Trophoblast cell (in vitro differentiated cells and primary cell): ENCODE measurements at regions not wholly inside any gene's neighbourhood (a gene's known extent, or its start where the extent isn't known, plus 50 kb on each side); places are given as distances from the start of the nearest gene placed in this dataset.

Experiments used
- DNase-seq, 2 donors: peaks; one replicate each; pipeline ENCODE4 v3.0.0-alpha.2; 2016
- H2AFZ ChIP-seq: 2 replicates; pipeline ENCODE4 v1.6.1; 2013; ENCODE audit warnings: low read length, moderate library complexity, mild to moderate bottlenecking; ENCODE audit not compliant: insufficient read depth, poor library complexity
- H2AK5ac ChIP-seq: 2 replicates; pipeline ENCODE4 v1.6.1; 2013; ENCODE audit warnings: mild to moderate bottlenecking, low read length
- H2BK120ac ChIP-seq: 2 replicates; pipeline ENCODE4 v1.6.1; 2013; ENCODE audit warnings: low read length, mild to moderate bottlenecking, moderate library complexity; ENCODE audit not compliant: insufficient read depth, poor library complexity
- H2BK12ac ChIP-seq: 2 replicates; pipeline ENCODE4 v1.6.1; 2013; ENCODE audit warnings: mild to moderate bottlenecking, low read length, moderate library complexity
- H2BK5ac ChIP-seq: 2 replicates; pipeline ENCODE4 v1.6.1; 2013; ENCODE audit warnings: low read length, low read depth, moderate library complexity, mild to moderate bottlenecking; ENCODE audit not compliant: poor library complexity
- H3K14ac ChIP-seq: 2 replicates; pipeline ENCODE4 v1.6.1; 2013; ENCODE audit warnings: mild to moderate bottlenecking, low read length
- H3K18ac ChIP-seq: 2 replicates; pipeline ENCODE4 v1.6.1; 2013; ENCODE audit warnings: mild to moderate bottlenecking, low read length
- H3K23ac ChIP-seq: 2 replicates; pipeline ENCODE4 v1.6.1; 2013; ENCODE audit warnings: low read length
- H3K27ac ChIP-seq: 2 replicates; pipeline ENCODE4 v1.5.1; 2013; ENCODE audit warnings: low read depth, mild to moderate bottlenecking, inconsistent platforms, low read length, moderate library complexity
- H3K27me3 ChIP-seq: 2 replicates; pipeline ENCODE4 v1.6.1; 2013; ENCODE audit warnings: inconsistent platforms, mild to moderate bottlenecking, low read length, moderate library complexity; ENCODE audit not compliant: insufficient read depth
- H3K36me3 ChIP-seq, 2 experiments: 1 replicate in 1 of 2; 2 replicates in 1 of 2; pipeline ENCODE4 v1.6.1; 2013; ENCODE audit warnings: low read length in 2 of 2, mild to moderate bottlenecking in 2 of 2, moderate library complexity in 1 of 2; ENCODE audit not compliant: insufficient read depth in 2 of 2, control insufficient read depth in 1 of 2
- H3K4ac ChIP-seq: 2 replicates; pipeline ENCODE4 v1.6.1; 2013; ENCODE audit warnings: low read depth, mild to moderate bottlenecking, low read length, moderate library complexity
- H3K4me1 ChIP-seq, 2 experiments: 1 replicate in 1 of 2; 2 replicates in 1 of 2; pipeline ENCODE4 v1.6.1; 2013; ENCODE audit warnings: low read length in 2 of 2, mild to moderate bottlenecking in 2 of 2, moderate library complexity in 1 of 2; ENCODE audit not compliant: insufficient read depth in 2 of 2, control insufficient read depth in 1 of 2
- H3K4me2 ChIP-seq: 2 replicates; pipeline ENCODE4 v1.6.1; 2013; ENCODE audit warnings: inconsistent platforms, mild to moderate bottlenecking, low read length, moderate library complexity
- H3K4me3 ChIP-seq: 2 replicates; pipeline ENCODE4 v1.5.1; 2013; ENCODE audit warnings: mild to moderate bottlenecking, low read depth, low read length, inconsistent platforms
- H3K79me1 ChIP-seq: one replicate; pipeline ENCODE4 v1.6.1; 2013; ENCODE audit warnings: low read length
- H3K79me2 ChIP-seq: 2 replicates; pipeline ENCODE4 v1.6.1; 2013; ENCODE audit warnings: low read length, mild to moderate bottlenecking; ENCODE audit not compliant: control insufficient read depth, insufficient read depth, poor library complexity
- H3K9ac ChIP-seq: 2 replicates; pipeline ENCODE4 v1.6.1; 2013; ENCODE audit warnings: mild to moderate bottlenecking, low read length
- H3K9me3 ChIP-seq: 2 replicates; pipeline ENCODE4 v1.6.1; 2013; ENCODE audit warnings: low read depth, mild to moderate bottlenecking, control low read depth, inconsistent platforms, low read length; ENCODE audit not compliant: insufficient read depth
- H4K12ac ChIP-seq: 2 replicates; pipeline ENCODE4 v1.6.1; 2013; ENCODE audit warnings: low read depth, mild to moderate bottlenecking, low read length, moderate library complexity
- H4K8ac ChIP-seq: 2 replicates; pipeline ENCODE4 v1.6.1; 2013; ENCODE audit warnings: low read depth, mild to moderate bottlenecking, low read length, moderate library complexity
- H4K91ac ChIP-seq: one replicate; pipeline ENCODE4 v1.6.1; 2013; ENCODE audit warnings: low read depth, mild to moderate bottlenecking, low read length, moderate library complexity
- WGBS: extraction: QIAGEN DNeasy Blood & Tissue Kit; methylation state at CpG from one replicate; pipeline ENCODE4 v1.1.7; 2013; ENCODE audit warnings: missing lambda C conversion rate; ENCODE audit not compliant: insufficient read length, insufficient coverage; ENCODE audit errors: extremely low coverage; 5-methylcytosine and 5-hydroxymethylcytosine counted together

- Histone ChIP-seq H2BK120ac (no peak overlapping the region), H4K12ac (no peak overlapping the region), H3K27ac (no peak overlapping the region), H3K9me3 (no peaks in the 10 kb centered on the region), H3K23ac (no peak overlapping the region), H3K79me2 (no peaks in the 10 kb centered on the region), H4K91ac (no peak overlapping the region), H3K4me3 (no peak overlapping the region), H2AFZ (no peak overlapping the region), H3K9ac (no peak overlapping the region), H4K8ac (no peak overlapping the region), H2BK12ac (no peak overlapping the region), H3K79me1 (no peaks in the 10 kb centered on the region), H2BK5ac (no peak overlapping the region), H2AK5ac (no peak overlapping the region), H3K27me3 (no peaks in the 10 kb centered on the region), H3K4ac (no peak overlapping the region), H3K4me1 (no peaks in the 10 kb centered on the region), H3K18ac (no peak overlapping the region), H3K14ac (no peak overlapping the region), H3K4me2 (no peak overlapping the region), H3K36me3 (no peaks in the 10 kb centered on the region)
- DNase-seq = peak in 1 of 2 donors; percentile 14
- no CpG with 5 or more reads among the region's 6 CpGs for WGBS
Observed at GRCh38 chr11:11731311-11732083, 109.7 kb upstream of the GALNT18 start.

DNA sequence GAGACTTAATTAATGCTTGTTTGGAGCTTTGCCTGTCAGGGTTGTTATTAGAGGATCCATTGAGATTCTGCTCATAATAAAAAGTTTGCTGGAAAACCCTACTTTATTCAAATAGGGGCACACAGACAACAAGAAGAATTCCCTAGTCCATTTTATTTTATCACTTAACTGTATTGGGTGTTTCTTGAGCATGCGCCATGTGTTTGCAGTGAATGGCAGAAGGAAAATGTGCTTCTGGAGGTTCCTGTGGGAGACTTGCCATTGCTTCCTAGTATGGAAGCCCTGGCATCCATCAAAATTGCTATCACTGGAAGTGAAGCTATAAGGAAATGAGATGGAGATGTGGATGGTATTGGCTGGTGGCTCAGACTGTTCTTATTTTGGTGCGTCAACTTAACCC lies 106.6 kb upstream of the GALNT18 start:
- Histone ChIP-seq H3K4me1 (no peaks in the 10 kb centered on the region), H3K27ac (no peak overlapping the region)
- no CpG with 5 or more reads among the region's 2 CpGs for WGBS

GRCh38 chr11:11725438-11725837 lies 103.6 kb upstream of the GALNT18 start:
- H3K4me3 ChIP-seq = no peak overlapping the region
- no peaks in the 10 kb centered on the region for H3K27me3 ChIP-seq
- H3K14ac ChIP-seq = no peak overlapping the region
- H3K23ac ChIP-seq = no peak overlapping the region
- no peak overlapping the region for H3K4me2 ChIP-seq
- H3K27ac ChIP-seq = no peak overlapping the region
- DNase-seq = no peak
- no peak overlapping the region for H2BK5ac ChIP-seq
- H3K79me2 ChIP-seq = no peaks in the 10 kb centered on the region
- H3K9ac ChIP-seq = no peak overlapping the region
- H2BK12ac ChIP-seq = no peak overlapping the region
- no CpG with 5 or more reads among the region's 5 CpGs for WGBS
- no peaks in the 10 kb centered on the region for H3K36me3 ChIP-seq
- H2BK120ac ChIP-seq = no peak overlapping the region
- no peak overlapping the region for H2AFZ ChIP-seq
- no peaks in the 10 kb centered on the region for H3K79me1 ChIP-seq
- H4K12ac ChIP-seq = no peak overlapping the region
- H3K4ac ChIP-seq = no peak overlapping the region
- no peaks in the 10 kb centered on the region for H3K4me1 ChIP-seq
- no peak overlapping the region for H4K8ac ChIP-seq
- no peak overlapping the region for H2AK5ac ChIP-seq
- H4K91ac ChIP-seq = no peak overlapping the region
- H3K18ac ChIP-seq = no peak overlapping the region
- H3K9me3 ChIP-seq = peaks cover 1% of the 10 kb centered on the region

More for the DNA sequence above, 106.6 kb upstream of the GALNT18 start:
- Histone ChIP-seq H3K9me3 (no peaks in the 10 kb centered on the region), H4K91ac (no peak overlapping the region), H4K8ac (no peak overlapping the region), H2AK5ac (no peak overlapping the region), H2BK5ac (no peak overlapping the region), H3K4ac (no peak overlapping the region), H3K9ac (no peak overlapping the region), H2BK120ac (no peak overlapping the region), H2BK12ac (no peak overlapping the region), H2AFZ (no peak overlapping the region), H3K36me3 (no peaks in the 10 kb centered on the region), H3K4me3 (no peak overlapping the region), H3K23ac (no peak overlapping the region), H3K27me3 (no peaks in the 10 kb centered on the region), H3K14ac (no peak overlapping the region), H3K79me2 (no peaks in the 10 kb centered on the region), H3K18ac (no peak overlapping the region), H3K4me2 (no peak overlapping the region), H4K12ac (no peak overlapping the region), H3K79me1 (no peaks in the 10 kb centered on the region)
- DNase-seq = no peak

- H3K79me2 ChIP-seq = no peaks in the 10 kb centered on the region
- no peak overlapping the region for H3K18ac ChIP-seq
- no peak overlapping the region for H4K8ac ChIP-seq
- no peak overlapping the region for H2BK12ac ChIP-seq
- H4K12ac ChIP-seq = no peak overlapping the region
- no peak overlapping the region for H2AFZ ChIP-seq
- H3K9me3 ChIP-seq = peaks cover 1% of the 10 kb centered on the region
- no peak overlapping the region for H3K4me2 ChIP-seq
- no peak overlapping the region for H3K27ac ChIP-seq
- no peaks in the 10 kb centered on the region for H3K79me1 ChIP-seq
- no peak for DNase-seq
- H4K91ac ChIP-seq = no peak overlapping the region
- no peak overlapping the region for H3K9ac ChIP-seq
- H2AK5ac ChIP-seq = no peak overlapping the region
- no peak overlapping the region for H2BK120ac ChIP-seq
- H3K4ac ChIP-seq = no peak overlapping the region
- no peak overlapping the region for H3K14ac ChIP-seq
- no peaks in the 10 kb centered on the region for H3K4me1 ChIP-seq
- H3K27me3 ChIP-seq = no peaks in the 10 kb centered on the region
- no peaks in the 10 kb centered on the region for H3K36me3 ChIP-seq
- WGBS = no CpG with 5 or more reads among the region's 2 CpGs
- H2BK5ac ChIP-seq = no peak overlapping the region
- no peak overlapping the region for H3K4me3 ChIP-seq
- H3K23ac ChIP-seq = no peak overlapping the region
Observed at GRCh38 chr11:11724994-11725393, 103.2 kb upstream of the GALNT18 start.
